G401.6 (cell line): ENCODE measurements at regions not wholly inside any gene's neighbourhood (a gene's known extent, or its start where the extent isn't known, plus 50 kb on each side); places are given as distances from the start of the nearest gene placed in this dataset.
"Not testable (repeated sequence)": the region's sequence is repeated elsewhere in the genome, so short reads cannot be mapped to it uniquely, and the experiment has no call there.

ENCODE experiments used
- FAIRE-seq: peaks from 2 replicates; lab custom pipeline; 2012; peaks lifted over from hg19 to GRCh38; lab: Jason Lieb, UNC

GRCh38 chr1:233435622-233436021, 108.1 kb downstream of the MAP3K21 start:
- FAIRE-seq: no peak

GRCh38 chr1:233439721-233440120, 112.2 kb downstream of the MAP3K21 start:
- FAIRE-seq: no peak

DNA sequence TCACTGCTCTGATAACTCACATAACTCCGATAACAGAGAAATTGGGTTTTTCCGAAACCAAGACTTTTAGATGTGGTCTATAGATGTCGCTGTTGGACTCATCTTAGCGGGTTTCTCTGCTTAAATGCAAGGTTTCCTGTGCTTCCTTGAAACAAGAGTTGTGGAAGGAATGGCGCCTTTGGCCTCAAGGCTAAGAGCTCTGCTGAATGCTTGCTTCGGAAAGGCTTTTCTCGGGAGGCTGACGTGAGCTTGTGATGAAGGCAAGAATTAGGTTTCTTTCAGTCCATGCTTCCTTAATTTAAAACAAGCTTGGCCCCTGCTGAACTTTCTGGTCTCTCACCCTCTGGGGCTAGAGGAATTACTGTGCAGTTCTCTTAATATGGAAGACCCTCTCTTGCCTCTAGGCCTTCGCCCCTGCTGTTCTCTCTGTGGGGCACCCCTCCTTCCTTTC, 113.5 kb downstream of the MAP3K21 start:
- FAIRE-seq: peak; percentile 59

DNA sequence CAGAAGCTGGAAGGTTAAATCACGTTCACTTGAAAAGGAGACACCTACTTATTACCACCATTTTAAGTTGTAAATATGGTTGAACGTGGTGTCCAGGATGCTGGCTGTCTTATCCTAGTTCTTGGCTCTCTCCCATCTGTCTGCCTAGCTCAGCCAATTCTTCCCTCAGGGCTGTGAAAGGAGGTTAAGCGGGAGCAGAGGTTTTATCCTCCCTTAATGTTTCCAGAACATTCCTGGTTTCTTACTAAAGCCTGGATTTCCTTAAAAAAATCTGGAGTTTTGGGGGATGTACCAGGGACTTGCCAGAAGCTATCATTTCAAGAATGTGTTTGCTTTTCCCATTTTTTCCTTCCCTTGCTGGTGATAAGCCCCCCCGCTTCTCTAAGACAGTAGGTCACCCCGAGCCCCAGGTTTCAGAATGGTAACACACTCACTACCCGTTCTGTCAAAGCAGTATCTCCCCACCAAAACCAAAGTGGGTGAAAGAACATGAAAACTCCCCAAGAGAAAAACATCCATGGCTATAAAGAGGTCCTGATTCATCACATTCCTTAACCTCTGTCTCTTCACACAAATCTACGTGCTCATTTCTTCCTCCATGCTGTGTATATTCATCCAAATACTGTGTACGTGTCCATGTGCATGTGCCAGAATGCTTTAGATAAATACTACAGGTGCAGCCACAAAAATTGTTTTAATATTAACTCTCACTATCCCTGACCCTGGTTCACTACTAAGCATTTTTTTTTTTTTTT, 114.7 kb downstream of the MAP3K21 start:
- no peak for FAIRE-seq

DNA sequence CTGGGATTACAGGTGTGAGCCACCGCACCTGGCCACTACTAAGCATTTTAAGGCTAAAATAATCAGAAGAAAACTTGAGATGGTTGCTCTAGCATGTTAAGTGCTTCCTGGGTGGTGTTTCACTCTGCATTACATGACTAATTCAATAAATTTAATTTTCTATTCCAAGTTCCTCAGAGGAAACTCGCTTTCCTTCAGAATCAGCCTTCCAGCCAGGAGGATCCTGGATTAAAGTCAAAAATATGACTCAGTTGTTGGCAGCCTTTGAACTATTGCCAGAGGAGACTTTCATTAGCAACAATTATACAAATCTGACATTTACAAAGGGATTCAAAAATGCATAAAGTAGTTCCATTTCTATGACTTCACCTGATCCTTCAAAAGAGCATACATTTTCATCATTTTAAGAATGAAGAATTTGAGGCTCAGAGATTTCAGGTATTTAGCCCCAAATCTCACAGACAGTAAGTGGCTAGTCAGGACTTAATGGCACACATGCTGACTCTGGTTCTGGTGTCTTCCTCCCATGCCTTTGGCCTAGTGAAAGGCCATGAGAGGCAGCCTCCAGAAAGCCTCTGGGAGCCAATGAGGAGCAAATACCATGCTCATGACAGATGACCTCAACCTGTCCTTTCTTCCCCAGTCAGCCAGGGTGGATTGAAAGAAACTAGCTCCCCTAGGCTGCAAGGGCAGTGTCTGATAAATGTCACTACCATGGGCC, 115.7 kb downstream of the MAP3K21 start:
- no peak for FAIRE-seq

DNA sequence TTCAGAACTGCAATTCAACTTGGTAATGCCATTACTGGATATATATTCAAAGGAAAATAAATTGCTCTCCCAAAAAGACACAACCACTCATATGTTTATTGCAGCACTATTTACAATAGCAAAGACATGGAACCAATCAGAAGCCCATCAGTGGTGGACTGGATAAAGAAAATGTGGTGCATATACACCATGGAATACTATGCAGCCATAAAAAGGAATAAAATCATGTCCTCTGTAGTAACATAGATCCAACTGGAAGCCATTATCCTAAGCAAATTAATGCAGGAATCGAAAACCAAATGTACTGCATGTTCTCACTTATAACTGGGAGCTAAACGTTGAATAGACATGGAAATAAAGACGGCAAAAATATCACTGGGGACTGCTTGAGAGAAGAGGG, 117.0 kb downstream of the MAP3K21 start:
- FAIRE-seq: no peak

- no peak for FAIRE-seq
These were observed 118.2 kb downstream of the MAP3K21 start for GRCh38 chr1:233445737-233446136.

- FAIRE-seq: no peak
These were observed 119.4 kb downstream of the MAP3K21 start for GRCh38 chr1:233446935-233447334.

- no peak for FAIRE-seq
These were observed 120.7 kb downstream of the MAP3K21 start for GRCh38 chr1:233448109-233448689.

- no peak for FAIRE-seq
These were observed 125.2 kb downstream of the MAP3K21 start for GRCh38 chr1:233452724-233453123.

GRCh38 chr1:233453433-233454200, 126.1 kb downstream of the MAP3K21 start:
- no peak for FAIRE-seq

DNA sequence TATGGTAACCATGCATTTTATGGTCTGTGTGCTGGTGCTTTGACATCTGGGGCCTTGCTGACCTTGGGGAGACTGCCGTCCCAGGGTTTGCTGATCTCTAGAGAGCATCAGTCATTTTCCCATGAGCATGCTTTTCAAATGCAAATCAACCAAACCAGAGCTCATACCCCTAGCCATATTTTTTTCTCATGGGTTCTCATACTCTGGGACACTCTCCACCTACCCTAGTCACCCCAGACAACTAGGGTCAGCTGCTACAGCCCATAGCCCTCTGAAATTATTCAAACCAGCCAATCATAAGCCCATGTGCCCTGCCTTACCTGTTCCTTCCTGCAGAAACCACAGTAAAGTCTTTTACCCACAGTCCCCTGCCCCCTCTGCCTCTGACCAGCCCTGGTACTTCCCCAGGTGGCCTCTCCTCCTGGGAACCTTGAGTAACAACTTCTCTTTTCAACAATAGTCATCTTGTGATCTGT, 132.0 kb downstream of the MAP3K21 start:
- FAIRE-seq: no peak

GRCh38 chr1:233459968-233460367, 132.4 kb downstream of the MAP3K21 start:
- FAIRE-seq: no peak

GRCh38 chr1:233460692-233461091, 133.2 kb downstream of the MAP3K21 start:
- no peak for FAIRE-seq

GRCh38 chr1:233461847-233462246, 134.3 kb downstream of the MAP3K21 start:
- FAIRE-seq: no peak

GRCh38 chr1:233463333-233463732, 135.8 kb downstream of the MAP3K21 start:
- no peak for FAIRE-seq

GRCh38 chr1:233465745-233466343, 138.3 kb downstream of the MAP3K21 start:
- no peak for FAIRE-seq

DNA sequence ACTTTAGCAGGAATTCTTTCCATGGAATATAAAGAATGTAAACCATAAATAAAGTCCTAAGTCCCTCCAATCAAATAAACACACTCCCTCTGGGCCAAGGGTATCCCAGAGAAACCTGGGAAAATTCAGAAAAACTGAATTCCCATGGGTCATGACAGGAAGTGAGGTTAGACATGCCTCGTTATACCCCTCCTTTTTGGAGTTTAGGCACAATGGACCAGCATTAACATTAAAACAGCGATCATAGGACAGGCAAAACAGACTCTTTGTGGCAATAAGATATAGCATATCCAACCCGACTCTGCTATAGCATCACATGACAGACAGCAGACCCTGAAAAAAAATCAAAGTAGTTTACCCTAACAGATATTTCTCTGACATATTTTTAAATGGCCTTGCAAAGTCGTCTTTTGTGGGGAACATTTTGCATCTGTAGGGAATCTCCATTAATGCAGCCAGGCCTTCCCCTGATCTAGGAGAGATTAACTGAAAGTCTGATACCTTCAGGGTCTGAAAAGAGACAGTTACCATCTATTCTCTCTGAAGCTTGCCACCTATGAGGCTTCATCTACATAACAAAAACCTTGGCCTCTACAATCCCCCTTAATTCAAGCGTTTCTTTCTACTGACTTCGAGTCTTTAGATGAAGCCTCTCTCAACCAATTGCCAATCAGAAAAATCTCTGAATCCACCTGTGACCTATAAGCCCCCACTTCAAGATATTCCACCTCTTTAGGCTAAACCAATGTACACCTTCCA, 143.0 kb upstream of the KCNK1 start:
- FAIRE-seq: no peak

DNA sequence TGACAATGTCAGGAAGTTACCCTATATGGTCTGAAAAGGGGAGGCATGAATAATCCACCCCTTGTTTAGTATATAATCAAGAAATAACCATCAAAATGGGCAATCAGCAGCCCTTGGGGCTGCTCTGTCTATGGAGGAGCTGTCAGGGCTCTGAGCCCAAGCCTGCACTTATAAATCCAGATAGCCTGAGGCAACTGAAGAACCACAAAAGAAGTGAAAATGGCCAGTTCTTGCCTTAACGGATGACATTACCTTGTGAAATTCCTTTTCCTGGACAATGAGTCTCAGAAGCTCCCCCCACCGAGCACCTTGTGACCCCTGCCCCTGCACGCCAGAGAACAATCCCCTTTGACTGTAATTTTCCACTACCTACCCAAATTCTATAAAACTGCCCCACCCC, 142.1 kb upstream of the KCNK1 start:
- FAIRE-seq: not testable (repeated sequence)

GRCh38 chr1:233472796-233473195, 141.1 kb upstream of the KCNK1 start:
- FAIRE-seq: not testable (repeated sequence)

- no peak for FAIRE-seq
These were observed 140.2 kb upstream of the KCNK1 start for GRCh38 chr1:233473549-233474204.
